Right lobe of liver (tissue), 6 donors: ENCODE measurements at regions not wholly inside any gene's neighbourhood (a gene's known extent, or its start where the extent isn't known, plus 50 kb on each side); places are given as distances from the start of the nearest gene placed in this dataset.

Source experiments
- ATAC-seq, 4 donors: fragments of 200-7000 bp; cut with Tn5 transposase; one replicate each; pipeline ENCODE4 v1.9.1; 2020; ENCODE audit warnings: mild to moderate bottlenecking in 4 of 4, moderate library complexity in 4 of 4
- DNase-seq, 3 donors: peaks; one replicate each; pipeline ENCODE4 v3.0.0-alpha.2; 2020
- H3K27ac ChIP-seq, 3 donors: fragments of 200-600 bp; one replicate each; pipeline ENCODE4 v1.8.0; 2022
- H3K27me3 ChIP-seq, 2 donors: fragments of 200-600 bp; one replicate each; pipeline ENCODE4 v1.8.0; 2022
- H3K36me3 ChIP-seq, 4 donors: fragments of 200-600 bp; sonication (generic) in 1 of 4; one replicate each; pipeline versions ENCODE4 v1.5.1 to v1.8.0; 2017 to 2022; ENCODE audit warnings: control low read depth in 1 of 4
- H3K4me1 ChIP-seq, 4 donors: fragments of 200-600 bp; sonication (generic) in 1 of 4; one replicate each; pipeline versions ENCODE4 v1.5.1 to v1.8.0; 2017 to 2022; ENCODE audit warnings: control low read depth in 1 of 4
- H3K4me3 ChIP-seq, 3 donors: fragments of 200-600 bp; one replicate each; pipeline ENCODE4 v1.8.0; 2022
- H3K9me3 ChIP-seq, 4 donors: fragments of 200-600 bp; sonication (generic) in 1 of 4; one replicate each; pipeline versions ENCODE4 v1.5.1 to v1.8.0; 2017 to 2022; ENCODE audit warnings: control low read depth in 1 of 4
- CTCF ChIP-seq, 4 donors: fragments of 200-600 bp in 3 of 4; fragments of 450-650 bp in 1 of 4; IDR thresholded peaks; one replicate each; pipeline versions ENCODE4 v1.5.1 to v1.8.0; 2016 to 2022; ENCODE audit warnings: antibody characterized with exemption in 4 of 4, mild to moderate bottlenecking in 2 of 4
- POLR2A ChIP-seq: fragments of 450-650 bp; IDR thresholded peaks from one replicate; pipeline ENCODE4 v1.6.1; 2017; ENCODE audit warnings: antibody characterized with exemption, mild to moderate bottlenecking
- WGBS: methylation state at CpG from one replicate; pipeline ENCODE4 v1.1.6; 2018; ENCODE audit warnings: low coverage, low lambda C conversion rate; ENCODE audit not compliant: insufficient coverage; ENCODE audit errors: missing lambda C conversion rate; 5-methylcytosine and 5-hydroxymethylcytosine counted together
- intact Hi-C, 2 donors: fragments of 100-400 bp; cut with DNase I; formaldehyde crosslinking; loops; one replicate each; pipeline versions ENCODE4 v1.11.2 to v1.14.1; 2022
- donor health status: DM: no; HTN: yes; CAD: no.
- donor health status: DM: no; HTN: no; CAD: no.
- donor health status: DM: no; HTN: no; CAD: no.
- donor health status: DM: no; HTN: yes; CAD: no.
- donor health status: DM: no; HTN: yes; CAD: no.

GRCh38 chr4:176856421-176856820 is 63.7 kb upstream of the VEGFC start:
- no peaks in the 10 kb centered on the region for H3K36me3 ChIP-seq
- H3K9me3 ChIP-seq: no peaks in the 10 kb centered on the region
- no peaks in the 10 kb centered on the region for H3K27me3 ChIP-seq
- no peak overlapping the region for H3K4me3 ChIP-seq
- intact Hi-C loops: no loop called here
- TF ChIP-seq POLR2A (no peak), CTCF (IDR thresholded peaks at IDR 0.05) (no peak)
- no peak overlapping the region for H3K27ac ChIP-seq
- H3K4me1 ChIP-seq: no peaks in the 10 kb centered on the region
- 51% methylated on average over 2 of the region's 2 CpGs for WGBS
- ATAC-seq: no peak
- no peak for DNase-seq

GRCh38 chr4:176858839-176859238 is 66.1 kb upstream of the VEGFC start:
- no peak for TF ChIP-seq CTCF (IDR thresholded peaks at IDR 0.05)
- no peak for TF ChIP-seq POLR2A
- H3K4me3 ChIP-seq: no peak overlapping the region
- no peaks in the 10 kb centered on the region for H3K27me3 ChIP-seq

GRCh38 chr4:176864238-176864637 is 71.5 kb upstream of the VEGFC start:
- no peak overlapping the region for H3K4me3 ChIP-seq

More at GRCh38 chr4:176858839-176859238, 66.1 kb upstream of the VEGFC start:
- no peaks in the 10 kb centered on the region for H3K9me3 ChIP-seq
- H3K4me1 ChIP-seq: no peaks in the 10 kb centered on the region
- no peaks in the 10 kb centered on the region for H3K36me3 ChIP-seq
- intact Hi-C loops: no loop called here
- DNase-seq: no peak
- ATAC-seq: no peak
- H3K27ac ChIP-seq: no peak overlapping the region

GRCh38 chr4:176868676-176869075 is 76.0 kb upstream of the VEGFC start:
- Histone ChIP-seq H3K27ac (no peak overlapping the region), H3K27me3 (no peaks in the 10 kb centered on the region), H3K36me3 (no peaks in the 10 kb centered on the region), H3K9me3 (no peaks in the 10 kb centered on the region), H3K4me3 (no peak overlapping the region), H3K4me1 (no peaks in the 10 kb centered on the region)
- WGBS: 56% methylated on average over 2 of the region's 2 CpGs
- TF ChIP-seq CTCF (IDR thresholded peaks at IDR 0.05) (no peak), POLR2A (no peak)
- intact Hi-C loops: no loop called here
- no peak for DNase-seq
- ATAC-seq: no peak

More at GRCh38 chr4:176864238-176864637, 71.5 kb upstream of the VEGFC start:
- TF ChIP-seq POLR2A (no peak), CTCF (IDR thresholded peaks at IDR 0.05) (no peak)
- H3K27ac ChIP-seq: no peak overlapping the region
- ATAC-seq (no peak), DNase-seq (no peak)
- no peaks in the 10 kb centered on the region for H3K4me1 ChIP-seq
- H3K27me3 ChIP-seq: no peaks in the 10 kb centered on the region
- intact Hi-C loops: no loop called here
- H3K36me3 ChIP-seq: no peaks in the 10 kb centered on the region
- H3K9me3 ChIP-seq: no peaks in the 10 kb centered on the region
- 4% methylated on average over 1 of the region's 1 CpG for WGBS

- 56% methylated on average over 3 of the region's 3 CpGs for WGBS
- Histone ChIP-seq H3K36me3 (no peaks in the 10 kb centered on the region), H3K4me1 (no peaks in the 10 kb centered on the region), H3K9me3 (no peaks in the 10 kb centered on the region), H3K4me3 (no peak overlapping the region), H3K27me3 (no peaks in the 10 kb centered on the region), H3K27ac (no peak overlapping the region)
- intact Hi-C loops: no loop called here
- ATAC-seq: no peak
- no peak for DNase-seq
- TF ChIP-seq POLR2A (no peak), CTCF (IDR thresholded peaks at IDR 0.05) (no peak)
Observed at GRCh38 chr4:176872461-176872860, 79.7 kb upstream of the VEGFC start.
